GM12878 (cell line): ENCODE measurements at regions not wholly inside any gene's neighbourhood (a gene's known extent, or its start where the extent isn't known, plus 50 kb on each side); places are given as distances from the start of the nearest gene placed in this dataset.
A peak's percentile ranks its signal among the peaks of the same experiment; 100 is the strongest.

ENCODE experiments used
- ATAC-seq: fragments of 200-7000 bp; cut with Tn5 transposase; 3 replicates; pipeline ENCODE4 v1.9.1; 2020; ENCODE audit warnings: mild to moderate bottlenecking, moderate library complexity
- BruUV-seq: library from RNA; stranded (reverse); fragments of 400-500 nt; replicated peaks from 2 replicates; lab custom pipeline; 2021; lab: Mats Ljungman, UMichigan
- CTCF ChIA-PET: fragments of 300-600 bp; sonication (Branson Sonifier 250); formaldehyde crosslinking; extraction: SDS; loops from one replicate; lab custom pipeline; 2021; ENCODE audit warnings: inconsistent platforms; lab: Yijun Ruan, JAX
- POLR2A ChIA-PET: fragments of 350-600 bp; formaldehyde crosslinking; extraction: SDS; loops from one replicate; lab custom pipeline; 2021; ENCODE audit warnings: inconsistent platforms; lab: Charles Lee
- RAD21 ChIA-PET: fragments of 300-600 bp; sonication (Branson Sonifier 250); formaldehyde crosslinking; loops from one replicate; lab custom pipeline; 2023; ENCODE audit warnings: antibody characterized with exemption; ENCODE audit not compliant: unreplicated experiment; lab: Charles Lee
- SMC1A ChIA-PET: fragments of 300-600 bp; sonication (Branson Sonifier 250); formaldehyde crosslinking; loops from one replicate; lab custom pipeline; 2023; ENCODE audit not compliant: unreplicated experiment, uncharacterized antibody; lab: Charles Lee
- DNase-seq: peaks from one replicate; pipeline ENCODE4 v3.0.0-alpha.2; 2011; ENCODE audit warnings: low read depth, low spot score
- FAIRE-seq: peaks from 3 replicates; lab custom pipeline; 2011; peaks lifted over from hg19 to GRCh38; lab: Jason Lieb, UNC
- H2AFZ ChIP-seq: 2 replicates; pipeline ENCODE4 v1.6.0; 2011; ENCODE audit warnings: low read depth, low read length, control low read depth; ENCODE audit not compliant: control insufficient read depth
- H3K27ac ChIP-seq: 2 replicates; pipeline ENCODE4 v1.5.1; 2011; ENCODE audit warnings: control low read depth; ENCODE audit not compliant: control insufficient read depth, insufficient read depth
- H3K27me3 ChIP-seq, 2 experiments: replicated peaks in 1 of 2; 2 replicates each; pipeline versions ENCODE4 v1.6.0 to v1.6.1; 2011; ENCODE audit warnings: low read length in 1 of 2; ENCODE audit not compliant: control insufficient read depth in 2 of 2, insufficient read depth in 2 of 2
- H3K36me3 ChIP-seq, 2 experiments: 2 replicates each; pipeline ENCODE4 v1.5.1; 2011; ENCODE audit warnings: low read length in 1 of 2; ENCODE audit not compliant: control insufficient read depth in 2 of 2, insufficient read depth in 2 of 2
- H3K4me1 ChIP-seq: 2 replicates; pipeline ENCODE4 v1.6.1; 2011; ENCODE audit warnings: mild to moderate bottlenecking, low read length, moderate library complexity, mixed read lengths; ENCODE audit not compliant: control insufficient read depth, insufficient read depth
- H3K4me2 ChIP-seq: 2 replicates; pipeline ENCODE4 v1.6.0; 2011; ENCODE audit warnings: control low read depth; ENCODE audit not compliant: control insufficient read depth, insufficient read depth
- H3K4me3 ChIP-seq: fragments of 200-600 bp; sonication (generic); 2 replicates; pipeline ENCODE4 v1.5.1; 2016
- H3K79me2 ChIP-seq: 2 replicates; pipeline ENCODE4 v1.6.0; 2011; ENCODE audit warnings: low read length; ENCODE audit not compliant: control insufficient read depth, insufficient read depth
- H3K9ac ChIP-seq: 2 replicates; pipeline ENCODE4 v1.8.0; 2011; ENCODE audit warnings: low read length, control low read depth, mixed read lengths; ENCODE audit not compliant: control insufficient read depth, insufficient read depth
- H3K9me3 ChIP-seq: replicated peaks from 3 replicates; pipeline ENCODE4 v1.5.1; 2011; ENCODE audit warnings: mild to moderate bottlenecking, low read length; ENCODE audit not compliant: control insufficient read depth, insufficient read depth
- H4K20me1 ChIP-seq: 2 replicates; pipeline ENCODE4 v1.6.0; 2011; ENCODE audit not compliant: control insufficient read depth, insufficient read depth
- ASH2L ChIP-seq: fragments of 300-600, 200-600 bp; sonication (generic); IDR thresholded peaks from 2 replicates; pipeline ENCODE4 v1.6.1; 2017; ENCODE audit warnings: low read depth, mild to moderate bottlenecking, borderline replicate concordance
- ATF7 ChIP-seq: fragments of 450-650 bp; IDR thresholded peaks from 2 replicates; pipeline ENCODE4 v1.6.1; 2016; ENCODE audit warnings: low read depth, mild to moderate bottlenecking
- BCL11A ChIP-seq: IDR thresholded peaks from 2 replicates; pipeline ENCODE4 v1.6.1; 2011; ENCODE audit warnings: low read depth, low read length
- GATAD2B ChIP-seq: fragments of 450-650 bp; conservative IDR thresholded peaks from 2 replicates; pipeline ENCODE4 v1.6.1; 2017; ENCODE audit warnings: low read depth, mild to moderate bottlenecking, moderate library complexity
- MEF2A ChIP-seq: IDR thresholded peaks from 2 replicates; pipeline ENCODE4 v1.6.1; 2011; ENCODE audit warnings: low read depth, mild to moderate bottlenecking, low read length, moderate library complexity; ENCODE audit not compliant: insufficient read depth
- MEF2B ChIP-seq: fragments of 450-650 bp; IDR thresholded peaks from 2 replicates; pipeline ENCODE4 v1.6.1; 2018; ENCODE audit warnings: mild to moderate bottlenecking, moderate library complexity; ENCODE audit not compliant: partially characterized antibody, poor library complexity, severe bottlenecking
- MTA2 ChIP-seq: fragments of 450-650 bp; IDR thresholded peaks from 2 replicates; pipeline ENCODE4 v1.6.1; 2016; ENCODE audit warnings: low read depth, mild to moderate bottlenecking, moderate library complexity
- MYC ChIP-seq: IDR thresholded peaks from 2 replicates; pipeline ENCODE4 v1.6.1; 2011; ENCODE audit warnings: mild to moderate bottlenecking, low read length, moderate library complexity, inconsistent platforms; ENCODE audit not compliant: insufficient read depth, insufficient replicate concordance, insufficient read length, severe bottlenecking
- NR2F1 ChIP-seq: fragments of 450-650 bp; conservative IDR thresholded peaks from 2 replicates; pipeline ENCODE4 v1.6.1; 2017; ENCODE audit warnings: mild to moderate bottlenecking
- RUNX3 ChIP-seq: IDR thresholded peaks from 2 replicates; pipeline ENCODE4 v1.6.1; 2012; ENCODE audit warnings: low read length, inconsistent platforms
- SMC3 ChIP-seq: IDR thresholded peaks from 2 replicates; pipeline ENCODE4 v1.6.1; 2011; ENCODE audit warnings: low read length, improper control_type of control experiment, borderline replicate concordance
- SP1 ChIP-seq: IDR thresholded peaks from one replicate; pipeline ENCODE4 v1.6.1; 2011; ENCODE audit warnings: low read depth, low read length
- SPI1 ChIP-seq: IDR thresholded peaks from 2 replicates; pipeline ENCODE4 v1.6.1; 2011; ENCODE audit warnings: low read depth, mild to moderate bottlenecking, low read length, moderate library complexity, borderline replicate concordance; ENCODE audit not compliant: insufficient read depth
- STAT1 ChIP-seq: fragments of 450-650 bp; conservative IDR thresholded peaks from 2 replicates; pipeline ENCODE4 v1.6.1; 2014; ENCODE audit warnings: antibody characterized with exemption, mild to moderate bottlenecking
- TBL1XR1 ChIP-seq: IDR thresholded peaks from 2 replicates; pipeline ENCODE4 v1.6.1; 2012; ENCODE audit warnings: low read depth, low read length, improper control_type of control experiment
- TCF3 ChIP-seq: IDR thresholded peaks from 2 replicates; pipeline ENCODE4 v1.6.1; 2012; ENCODE audit warnings: low read depth, mild to moderate bottlenecking, low read length, borderline replicate concordance; ENCODE audit not compliant: insufficient read depth
- WGBS: methylation state at CpG from one replicate; pipeline ENCODE4 v1.1.6; 2016; ENCODE audit warnings: low lambda C conversion rate; ENCODE audit not compliant: insufficient replicate concordance, insufficient coverage; ENCODE audit errors: missing lambda C conversion rate; 5-methylcytosine and 5-hydroxymethylcytosine counted together
- in situ Hi-C: fragments of 300-500 bp; cut with MboI; formaldehyde crosslinking; loops from 9 replicates; pipeline ENCODE4 v1.14.3; 2018; ENCODE audit warnings: mixed read lengths
- intact Hi-C: fragments of 100-400 bp; cut with micrococcal nuclease; formaldehyde crosslinking; loops from one replicate; pipeline ENCODE4 v1.14.2; 2022; ENCODE audit not compliant: unreplicated experiment
- TF ChIP-seq, protein P1 (sequence below): IDR thresholded peaks from 2 replicates; pipeline ENCODE4 v1.6.1; 2012; ENCODE audit warnings: low read depth, low read length, improper control_type of control experiment
- TF ChIP-seq, protein P2 (sequence below): fragments of 450-650 bp; formaldehyde crosslinking; IDR thresholded peaks from 2 replicates; pipeline ENCODE4 v1.4.0; 2022; ENCODE audit warnings: mild to moderate bottlenecking, moderate library complexity
- TF ChIP-seq, protein P3 (sequence below), 3 experiments: IDR thresholded peaks in 2 of 3; conservative IDR thresholded peaks in 1 of 3; 2 replicates each; pipeline ENCODE4 v1.5.1; 2011; ENCODE audit warnings: low read depth in 3 of 3, low read length in 3 of 3, mild to moderate bottlenecking in 3 of 3, control low read depth in 2 of 3, moderate library complexity in 2 of 3, inconsistent platforms in 1 of 3, mixed read lengths in 1 of 3; ENCODE audit not compliant: control insufficient read depth in 2 of 3, insufficient read depth in 1 of 3; ENCODE audit errors: extremely low read depth in 1 of 3

DNA sequence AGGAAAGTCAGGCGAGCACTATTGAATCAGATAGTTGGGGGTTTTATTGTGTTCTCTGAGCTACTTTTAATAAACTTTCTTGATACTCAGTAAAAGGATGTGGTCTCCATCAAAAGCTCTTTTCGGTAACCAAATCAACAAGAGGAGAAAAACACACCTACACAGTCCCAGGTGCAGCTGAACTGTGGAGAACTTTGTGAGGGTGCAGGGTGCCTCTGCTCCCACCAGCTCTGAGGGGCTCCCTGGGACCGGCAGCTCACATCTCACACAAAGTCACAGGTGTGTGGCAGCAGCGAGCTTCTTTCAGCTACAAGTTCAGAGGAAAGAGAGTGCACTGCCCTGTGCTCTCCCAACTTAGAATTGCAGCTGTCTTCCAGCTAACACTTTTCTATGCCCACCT is 650.4 kb downstream of the RNF144A start:
- peaks cover 6% of the 10 kb centered on the region for H3K4me1 ChIP-seq
- CTCF ChIA-PET: interaction anchor here (0.7 to 1.7 kb wide), 24 partner anchors 9 to 976 kb away, joined by 3 to 9 read pairs (median 3); no protein-coding TSS in a partner anchor
- H2AFZ ChIP-seq: no peak overlapping the region; the same call in 1 of the 2 replicates
- RAD21 ChIA-PET: interaction anchor here (0.5 to 2.7 kb wide), 25 partner anchors 11 to 958 kb away, joined by 3 to 17 read pairs (median 3); no protein-coding TSS in a partner anchor
- BruUV-seq: no TSS peak
- H3K9me3 ChIP-seq: peaks cover 3% of the 10 kb centered on the region; the same call in 2 of the 3 replicates
- no peaks in the 10 kb centered on the region for H3K79me2 ChIP-seq
- 1% methylated on average over 4 of the region's 4 CpGs for WGBS
- no peak overlapping the region for H3K9ac ChIP-seq
- no peaks in the 10 kb centered on the region for H4K20me1 ChIP-seq
- H3K36me3 ChIP-seq: no peaks in the 10 kb centered on the region; a peak in 1 of 4 replicates
- no peaks in the 10 kb centered on the region; a peak in 1 of 4 replicates for H3K27me3 ChIP-seq
- FAIRE-seq: no peak
- intact Hi-C loops: loop anchor here (1.0 kb wide), 1 partner anchor 140 kb away; no protein-coding TSS in a partner anchor
- no peak overlapping the region for H3K4me3 ChIP-seq
- peak; percentile 39 for DNase-seq
- no peak overlapping the region for H3K27ac ChIP-seq
- peak; percentile 94 for ATAC-seq
- POLR2A ChIA-PET: no interaction called here
- SMC1A ChIA-PET: interaction anchor here (0.6 to 3.0 kb wide), 44 partner anchors 11 to 1194 kb away, joined by 3 to 19 read pairs (median 4); no protein-coding TSS in a partner anchor
- in situ Hi-C loops: no loop called here
- no peak overlapping the region; the same call in 1 of the 2 replicates for H3K4me2 ChIP-seq
- TF ChIP-seq, protein P1, sequence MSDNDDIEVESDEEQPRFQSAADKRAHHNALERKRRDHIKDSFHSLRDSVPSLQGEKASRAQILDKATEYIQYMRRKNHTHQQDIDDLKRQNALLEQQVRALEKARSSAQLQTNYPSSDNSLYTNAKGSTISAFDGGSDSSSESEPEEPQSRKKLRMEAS: no peak
- TF ChIP-seq GATAD2B (peak; percentile 49; the same call in 1 of the 2 replicates), MEF2B (peak; percentile 57), STAT1 (no peak), ATF7 (peak; percentile 29; the same call in 1 of the 2 replicates), TCF3 (peak; percentile 71; the same call in 1 of the 2 replicates), SMC3 (peak; percentile 27; the same call in 1 of the 2 replicates), MTA2 (peak; percentile 64), BCL11A (0 out of 2 replicates have a peak, but pooled peaks have one; percentile 10), MYC (no peak), MEF2A (peak; percentile 37; the same call in 1 of the 2 replicates), ASH2L (no peak), SPI1 (0 out of 2 replicates have a peak, but pooled peaks have one; percentile 14), SP1 (peak; percentile 48), RUNX3 (peak; percentile 43), NR2F1 (0 out of 2 replicates have a peak, but pooled peaks have one; percentile 38), TBL1XR1 (0 out of 2 replicates have a peak, but pooled peaks have one; percentile 30)
- TF ChIP-seq, protein P2, sequence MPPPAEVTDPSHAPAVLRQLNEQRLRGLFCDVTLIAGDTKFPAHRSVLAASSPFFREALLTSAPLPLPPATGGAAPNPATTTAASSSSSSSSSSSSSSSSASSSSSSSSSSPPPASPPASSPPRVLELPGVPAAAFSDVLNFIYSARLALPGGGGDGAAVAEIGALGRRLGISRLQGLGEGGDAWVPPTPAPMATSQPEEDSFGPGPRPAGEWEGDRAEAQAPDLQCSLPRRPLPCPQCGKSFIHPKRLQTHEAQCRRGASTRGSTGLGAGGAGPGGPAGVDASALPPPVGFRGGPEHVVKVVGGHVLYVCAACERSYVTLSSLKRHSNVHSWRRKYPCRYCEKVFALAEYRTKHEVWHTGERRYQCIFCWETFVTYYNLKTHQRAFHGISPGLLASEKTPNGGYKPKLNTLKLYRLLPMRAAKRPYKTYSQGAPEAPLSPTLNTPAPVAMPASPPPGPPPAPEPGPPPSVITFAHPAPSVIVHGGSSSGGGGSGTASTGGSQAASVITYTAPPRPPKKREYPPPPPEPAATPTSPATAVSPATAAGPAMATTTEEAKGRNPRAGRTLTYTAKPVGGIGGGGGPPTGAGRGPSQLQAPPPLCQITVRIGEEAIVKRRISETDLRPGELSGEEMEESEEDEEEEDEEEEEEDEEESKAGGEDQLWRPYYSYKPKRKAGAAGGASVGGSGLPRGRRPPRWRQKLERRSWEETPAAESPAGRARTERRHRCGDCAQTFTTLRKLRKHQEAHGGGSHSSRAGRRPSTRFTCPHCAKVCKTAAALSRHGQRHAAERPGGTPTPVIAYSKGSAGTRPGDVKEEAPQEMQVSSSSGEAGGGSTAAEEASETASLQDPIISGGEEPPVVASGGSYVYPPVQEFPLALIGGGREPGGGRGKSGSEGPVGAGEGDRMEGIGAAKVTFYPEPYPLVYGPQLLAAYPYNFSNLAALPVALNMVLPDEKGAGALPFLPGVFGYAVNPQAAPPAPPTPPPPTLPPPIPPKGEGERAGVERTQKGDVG (CRISPR knock-in tag): no peak
- TF ChIP-seq, protein P3, sequence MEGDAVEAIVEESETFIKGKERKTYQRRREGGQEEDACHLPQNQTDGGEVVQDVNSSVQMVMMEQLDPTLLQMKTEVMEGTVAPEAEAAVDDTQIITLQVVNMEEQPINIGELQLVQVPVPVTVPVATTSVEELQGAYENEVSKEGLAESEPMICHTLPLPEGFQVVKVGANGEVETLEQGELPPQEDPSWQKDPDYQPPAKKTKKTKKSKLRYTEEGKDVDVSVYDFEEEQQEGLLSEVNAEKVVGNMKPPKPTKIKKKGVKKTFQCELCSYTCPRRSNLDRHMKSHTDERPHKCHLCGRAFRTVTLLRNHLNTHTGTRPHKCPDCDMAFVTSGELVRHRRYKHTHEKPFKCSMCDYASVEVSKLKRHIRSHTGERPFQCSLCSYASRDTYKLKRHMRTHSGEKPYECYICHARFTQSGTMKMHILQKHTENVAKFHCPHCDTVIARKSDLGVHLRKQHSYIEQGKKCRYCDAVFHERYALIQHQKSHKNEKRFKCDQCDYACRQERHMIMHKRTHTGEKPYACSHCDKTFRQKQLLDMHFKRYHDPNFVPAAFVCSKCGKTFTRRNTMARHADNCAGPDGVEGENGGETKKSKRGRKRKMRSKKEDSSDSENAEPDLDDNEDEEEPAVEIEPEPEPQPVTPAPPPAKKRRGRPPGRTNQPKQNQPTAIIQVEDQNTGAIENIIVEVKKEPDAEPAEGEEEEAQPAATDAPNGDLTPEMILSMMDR (IDR thresholded peaks at IDR 0.05 in 2 of 3, conservative IDR thresholded peaks at IDR 0.05 in 1 of 3; ENCODE audit: control insufficient read depth in 2 of 3, extremely low read depth in 1 of 3, insufficient read depth in 1 of 3, low read depth in 3 of 3, low read length in 3 of 3): peak in 2 of 3 experiments; percentile 12 to 26; a peak in 2 of 6 replicates
